ENCODE measurements at regions not wholly inside any gene's neighbourhood (a gene's known extent, or its start where the extent isn't known, plus 50 kb on each side); places are given as distances from the start of the nearest gene placed in this dataset.

GRCh38 chr1:73096841-73097240, 814.5 kb upstream of the NEGR1 start:
- H3K27ac ChIP-seq, result no peak overlapping the region
- no peak for TF ChIP-seq ZFX (IDR thresholded peaks at IDR 0.05; ENCODE audit: borderline replicate concordance)
- no peak for TF ChIP-seq CTCF (IDR thresholded peaks at IDR 0.05)

GRCh38 chr1:73092383-73092782, 810.0 kb upstream of the NEGR1 start:
- no peak overlapping the region for H3K27ac ChIP-seq
- TF ChIP-seq ZFX (IDR thresholded peaks at IDR 0.05; ENCODE audit: borderline replicate concordance) (no peak), CTCF (IDR thresholded peaks at IDR 0.05) (no peak)

GRCh38 chr1:73066866-73067265, 784.5 kb upstream of the NEGR1 start:
- H3K27ac ChIP-seq, result no peak overlapping the region
- TF ChIP-seq CTCF (IDR thresholded peaks at IDR 0.05) (no peak), ZFX (IDR thresholded peaks at IDR 0.05; ENCODE audit: borderline replicate concordance) (no peak)

- no peak overlapping the region for H3K27ac ChIP-seq
- TF ChIP-seq CTCF (IDR thresholded peaks at IDR 0.05), result no peak
- TF ChIP-seq ZFX (IDR thresholded peaks at IDR 0.05; ENCODE audit: borderline replicate concordance), result no peak
Observed at GRCh38 chr1:73065339-73066041, 783.2 kb upstream of the NEGR1 start.

- TF ChIP-seq CTCF (IDR thresholded peaks at IDR 0.05) (no peak), ZFX (IDR thresholded peaks at IDR 0.05; ENCODE audit: borderline replicate concordance) (no peak)
- H3K27ac ChIP-seq, result no peak overlapping the region
Observed at GRCh38 chr1:73056826-73057225, 774.5 kb upstream of the NEGR1 start.

- no peak overlapping the region for H3K27ac ChIP-seq
- TF ChIP-seq ZFX (IDR thresholded peaks at IDR 0.05; ENCODE audit: borderline replicate concordance) (no peak), CTCF (IDR thresholded peaks at IDR 0.05) (no peak)
Observed at GRCh38 chr1:73044241-73045036, 762.1 kb upstream of the NEGR1 start.

GRCh38 chr1:73042403-73042802, 760.1 kb upstream of the NEGR1 start:
- TF ChIP-seq ZFX (IDR thresholded peaks at IDR 0.05; ENCODE audit: borderline replicate concordance), result no peak
- no peak for TF ChIP-seq CTCF (IDR thresholded peaks at IDR 0.05)

More at GRCh38 chr1:73042403-73042802, 760.1 kb upstream of the NEGR1 start:
- no peak overlapping the region for H3K27ac ChIP-seq

Data from 22Rv1 (cell line).